Calu3 (cell line): ENCODE measurements at regions not wholly inside any gene's neighbourhood (a gene's known extent, or its start where the extent isn't known, plus 50 kb on each side); places are given as distances from the start of the nearest gene placed in this dataset.

Experiments used
- BruUV-seq: library from RNA; stranded (reverse); fragments of 400-500 nt; replicated peaks from 2 replicates; lab custom pipeline; 2021; lab: Mats Ljungman, UMichigan
- CTCF ChIA-PET: fragments of 300-600 bp; sonication (Branson Sonifier 250); formaldehyde crosslinking; loops from one replicate; lab custom pipeline; 2022; ENCODE audit warnings: antibody characterized with exemption; lab: Charles Lee
- DNase-seq: peaks from one replicate; pipeline ENCODE4 v3.0.0; 2022
- H3K27ac Mint-ChIP-seq: one replicate; pipeline ENCODE4 v1.8.0; 2022; ENCODE audit warnings: mixed read lengths; ENCODE audit not compliant: unreplicated experiment
- H3K27me3 Mint-ChIP-seq: one replicate; pipeline ENCODE4 v1.8.0; 2022; ENCODE audit warnings: mixed read lengths; ENCODE audit not compliant: unreplicated experiment
- H3K36me3 Mint-ChIP-seq: one replicate; pipeline ENCODE4 v1.8.0; 2022; ENCODE audit warnings: mild to moderate bottlenecking, moderate library complexity, mixed read lengths; ENCODE audit not compliant: insufficient read depth, unreplicated experiment
- H3K4me1 Mint-ChIP-seq: one replicate; pipeline ENCODE4 v1.8.0; 2022; ENCODE audit warnings: mild to moderate bottlenecking, low read depth, mixed read lengths; ENCODE audit not compliant: unreplicated experiment
- H3K4me3 Mint-ChIP-seq: one replicate; pipeline ENCODE4 v1.8.0; 2022; ENCODE audit warnings: mild to moderate bottlenecking, low read depth, moderate library complexity, mixed read lengths; ENCODE audit not compliant: unreplicated experiment
- H3K9me3 Mint-ChIP-seq: one replicate; pipeline ENCODE4 v1.8.0; 2022; ENCODE audit warnings: low read depth, mixed read lengths; ENCODE audit not compliant: unreplicated experiment
- intact Hi-C: fragments of 100-400 bp; cut with micrococcal nuclease; formaldehyde crosslinking; loops from one replicate; pipeline ENCODE4 v1.10.0; 2022; ENCODE audit not compliant: unreplicated experiment
- TF ChIP-seq, protein P1 (sequence below): fragments of 200-600 bp; IDR thresholded peaks from one replicate; pipeline ENCODE4 v1.8.0; 2022; ENCODE audit warnings: antibody characterized with exemption; ENCODE audit not compliant: unreplicated experiment

DNA sequence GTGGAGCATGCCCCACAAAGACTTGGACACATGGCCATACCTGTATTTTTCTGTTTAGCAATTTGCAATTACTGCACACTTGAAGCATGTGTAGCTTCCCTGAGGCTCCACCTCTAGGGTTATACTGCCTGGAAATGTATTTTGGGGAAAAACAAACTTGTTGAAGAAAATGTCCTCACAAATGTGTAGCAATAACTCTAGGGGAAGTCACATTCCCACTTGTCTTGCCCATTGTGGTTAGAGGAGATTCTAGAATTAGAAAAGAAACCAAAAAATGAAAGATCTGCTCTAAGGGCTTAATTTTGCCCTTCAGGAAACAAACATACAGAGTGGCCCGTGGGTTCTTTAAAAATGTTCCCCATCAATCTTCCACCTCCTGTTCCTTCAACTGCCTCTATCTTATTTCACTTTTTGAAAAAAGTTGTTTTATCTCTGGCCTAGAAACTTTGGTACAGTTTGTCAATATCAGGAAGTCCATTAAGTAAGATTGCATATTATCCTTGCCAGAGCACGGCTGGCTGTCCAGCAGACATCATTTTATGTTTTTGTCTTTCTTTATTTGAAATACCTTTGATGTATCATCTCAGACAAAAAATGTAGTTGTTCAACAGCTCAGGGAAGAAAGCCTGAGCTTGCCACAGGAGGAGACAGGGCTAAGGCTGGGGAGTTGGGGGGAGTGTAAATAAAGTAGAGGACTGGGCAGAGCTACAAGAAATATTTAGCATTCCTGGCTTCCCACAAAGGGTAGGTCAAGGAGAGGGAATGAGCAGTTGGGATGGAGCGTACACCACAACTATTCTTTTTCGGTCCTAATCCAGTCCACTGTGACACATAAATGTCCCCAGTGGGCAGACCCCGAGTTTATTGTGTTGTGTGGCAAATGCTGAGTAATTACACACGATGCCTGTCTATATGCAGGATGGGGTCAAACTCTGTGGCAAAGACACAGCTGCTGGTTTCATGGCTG is 96.8 kb upstream of the CDC42EP3 start:
- DNase-seq: peak; percentile 58
- Mint-ChIP-seq H3K27me3 (no peaks in the 10 kb centered on the region), H3K9me3 (peaks cover 3% of the 10 kb centered on the region), H3K4me1 (peaks cover 29% of the 10 kb centered on the region), H3K27ac (no peak overlapping the region), H3K4me3 (no peak overlapping the region), H3K36me3 (no peaks in the 10 kb centered on the region)
- BruUV-seq: no TSS peak
- intact Hi-C loops: no loop called here
- TF ChIP-seq, protein P1, sequence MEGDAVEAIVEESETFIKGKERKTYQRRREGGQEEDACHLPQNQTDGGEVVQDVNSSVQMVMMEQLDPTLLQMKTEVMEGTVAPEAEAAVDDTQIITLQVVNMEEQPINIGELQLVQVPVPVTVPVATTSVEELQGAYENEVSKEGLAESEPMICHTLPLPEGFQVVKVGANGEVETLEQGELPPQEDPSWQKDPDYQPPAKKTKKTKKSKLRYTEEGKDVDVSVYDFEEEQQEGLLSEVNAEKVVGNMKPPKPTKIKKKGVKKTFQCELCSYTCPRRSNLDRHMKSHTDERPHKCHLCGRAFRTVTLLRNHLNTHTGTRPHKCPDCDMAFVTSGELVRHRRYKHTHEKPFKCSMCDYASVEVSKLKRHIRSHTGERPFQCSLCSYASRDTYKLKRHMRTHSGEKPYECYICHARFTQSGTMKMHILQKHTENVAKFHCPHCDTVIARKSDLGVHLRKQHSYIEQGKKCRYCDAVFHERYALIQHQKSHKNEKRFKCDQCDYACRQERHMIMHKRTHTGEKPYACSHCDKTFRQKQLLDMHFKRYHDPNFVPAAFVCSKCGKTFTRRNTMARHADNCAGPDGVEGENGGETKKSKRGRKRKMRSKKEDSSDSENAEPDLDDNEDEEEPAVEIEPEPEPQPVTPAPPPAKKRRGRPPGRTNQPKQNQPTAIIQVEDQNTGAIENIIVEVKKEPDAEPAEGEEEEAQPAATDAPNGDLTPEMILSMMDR: no peak
- CTCF ChIA-PET: interaction anchor here (0.6 kb wide), 1 partner anchor 703 kb away, joined by 3 read pairs; no protein-coding TSS in a partner anchor

DNA sequence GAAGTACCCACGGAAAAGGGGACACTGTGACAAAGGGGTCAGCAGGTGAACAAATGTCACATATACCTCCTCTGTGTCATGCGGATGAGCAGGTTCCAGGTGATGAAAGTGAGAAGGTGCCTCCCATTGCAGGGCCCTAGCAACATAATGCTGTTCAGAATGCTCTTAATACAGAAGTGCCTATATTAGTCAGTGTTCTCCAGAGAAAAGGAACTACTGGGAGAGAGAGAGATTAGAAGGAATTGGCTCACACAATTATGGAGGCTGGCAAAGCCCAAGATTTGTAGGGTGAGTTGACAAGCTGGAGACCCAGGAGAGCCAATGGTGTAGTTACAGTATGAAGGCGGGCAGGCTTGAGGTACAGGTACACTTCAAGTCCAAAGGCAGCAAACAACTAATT is 98.1 kb upstream of the CDC42EP3 start:
- Mint-ChIP-seq H3K9me3 (peaks cover 3% of the 10 kb centered on the region), H3K4me1 (peaks cover 29% of the 10 kb centered on the region), H3K27ac (no peak overlapping the region), H3K4me3 (no peak overlapping the region), H3K36me3 (no peaks in the 10 kb centered on the region), H3K27me3 (no peaks in the 10 kb centered on the region)
- no peak for DNase-seq
- TF ChIP-seq, protein P1: no peak
- CTCF ChIA-PET: no interaction called here
- intact Hi-C loops: no loop called here
- BruUV-seq: no TSS peak

DNA sequence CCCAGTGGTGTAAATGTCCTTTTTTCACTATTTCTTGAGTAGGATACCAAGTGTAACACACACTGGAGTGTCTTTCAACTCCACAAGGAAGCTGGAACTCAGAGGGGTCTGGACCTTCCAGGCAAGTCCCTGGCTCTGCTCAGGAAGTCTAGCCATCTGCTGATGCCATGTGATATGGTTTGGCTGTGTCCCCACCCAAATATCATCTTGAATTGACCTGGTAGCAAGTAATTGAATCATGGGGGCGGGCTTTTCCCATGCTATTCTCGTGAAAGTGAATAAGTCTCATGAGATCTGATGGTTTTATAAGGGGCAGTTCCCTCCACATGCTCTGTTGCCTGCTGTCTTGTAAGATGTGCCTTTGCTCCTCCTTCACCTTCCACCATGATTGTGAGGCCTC is 99.4 kb upstream of the CDC42EP3 start:
- H3K36me3 Mint-ChIP-seq: no peaks in the 10 kb centered on the region
- no peaks in the 10 kb centered on the region for H3K27me3 Mint-ChIP-seq
- no peak overlapping the region for H3K4me3 Mint-ChIP-seq
- peaks cover 6% of the 10 kb centered on the region for H3K9me3 Mint-ChIP-seq
- intact Hi-C loops: no loop called here
- DNase-seq: no peak
- CTCF ChIA-PET: no interaction called here
- TF ChIP-seq, protein P1: no peak
- H3K27ac Mint-ChIP-seq: no peak overlapping the region
- H3K4me1 Mint-ChIP-seq: peaks cover 26% of the 10 kb centered on the region
- BruUV-seq: no TSS peak

DNA sequence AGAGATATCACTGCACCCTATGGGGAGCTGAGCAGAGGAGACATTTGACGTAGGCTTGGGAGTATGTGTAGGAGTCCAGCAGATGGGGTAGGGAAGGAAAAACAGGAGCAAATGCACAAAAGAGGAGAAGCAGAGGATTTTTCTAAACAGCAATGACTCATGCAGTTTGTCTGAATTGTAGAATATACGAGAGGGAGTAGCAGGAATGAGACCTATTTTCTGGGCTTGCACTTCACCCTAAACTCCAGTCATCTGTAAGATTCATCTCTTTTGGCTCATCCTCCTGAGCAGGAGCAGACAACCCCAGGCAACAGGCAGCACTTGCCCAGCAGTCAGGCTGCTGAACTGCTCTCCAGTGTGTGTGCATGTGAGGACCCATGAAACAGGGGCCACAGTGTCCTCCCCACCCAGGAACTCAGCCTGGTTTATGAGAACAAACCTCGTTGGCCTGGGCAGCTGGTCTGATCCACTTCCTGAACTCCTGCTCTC is 100.2 kb upstream of the CDC42EP3 start:
- Mint-ChIP-seq H3K36me3 (no peaks in the 10 kb centered on the region), H3K9me3 (peaks cover 6% of the 10 kb centered on the region), H3K27me3 (no peaks in the 10 kb centered on the region), H3K4me3 (no peak overlapping the region), H3K27ac (no peak overlapping the region), H3K4me1 (peaks cover 28% of the 10 kb centered on the region)
- no TSS peak for BruUV-seq
- intact Hi-C loops: no loop called here
- CTCF ChIA-PET: no interaction called here
- no peak for DNase-seq
- TF ChIP-seq, protein P1: no peak
